HG02870 (cell line): ENCODE measurements at regions not wholly inside any gene's neighbourhood (a gene's known extent, or its start where the extent isn't known, plus 50 kb on each side); places are given as distances from the start of the nearest gene placed in this dataset.

Source experiments
- ATAC-seq: cut with Tn5 transposase; IDR thresholded peaks from one replicate; pipeline ENCODE4 v1.9.1; 2021; ENCODE audit warnings: mild to moderate bottlenecking, moderate library complexity; ENCODE audit not compliant: unreplicated experiment

- no peak for ATAC-seq
Observed at GRCh38 chr4:128366212-128366611, 78.6 kb upstream of the PGRMC2 start.

GRCh38 chr4:128364565-128364964 is 77.0 kb upstream of the PGRMC2 start:
- no peak for ATAC-seq

- ATAC-seq = no peak
Observed at GRCh38 chr4:128363966-128364365, 76.4 kb upstream of the PGRMC2 start.

- ATAC-seq = no peak
Observed at GRCh38 chr4:128362760-128363159, 75.1 kb upstream of the PGRMC2 start.

- no peak for ATAC-seq
Observed at GRCh38 chr4:128359422-128359821, 71.8 kb upstream of the PGRMC2 start.

- ATAC-seq = no peak
Observed at GRCh38 chr4:128358913-128359279, 71.3 kb upstream of the PGRMC2 start.

- no peak for ATAC-seq
Observed at GRCh38 chr4:128358231-128358912, 70.8 kb upstream of the PGRMC2 start.

- ATAC-seq = no peak
Observed at GRCh38 chr4:128357286-128357685, 69.7 kb upstream of the PGRMC2 start.

GRCh38 chr4:128355305-128355704 is 67.7 kb upstream of the PGRMC2 start:
- no peak for ATAC-seq

GRCh38 chr4:128354205-128354821 is 66.7 kb upstream of the PGRMC2 start:
- no peak for ATAC-seq

- ATAC-seq = no peak
Observed at GRCh38 chr4:128353791-128354190, 66.2 kb upstream of the PGRMC2 start.

GRCh38 chr4:128351502-128351901 is 63.9 kb upstream of the PGRMC2 start:
- ATAC-seq = no peak

- no peak for ATAC-seq
Observed at GRCh38 chr4:128350449-128351045, 62.9 kb upstream of the PGRMC2 start.

GRCh38 chr4:128349921-128350320 is 62.3 kb upstream of the PGRMC2 start:
- ATAC-seq = no peak

GRCh38 chr4:128347930-128348660 is 60.5 kb upstream of the PGRMC2 start:
- ATAC-seq = no peak

GRCh38 chr4:128347175-128347868 is 59.7 kb upstream of the PGRMC2 start:
- no peak for ATAC-seq

GRCh38 chr4:128346054-128346716 is 58.6 kb upstream of the PGRMC2 start:
- ATAC-seq = no peak

- no peak for ATAC-seq
Observed at GRCh38 chr4:128345650-128346049, 58.0 kb upstream of the PGRMC2 start.

GRCh38 chr4:128342762-128343161 is 55.1 kb upstream of the PGRMC2 start:
- ATAC-seq = no peak

- ATAC-seq = no peak
Observed at GRCh38 chr4:128341634-128342033, 54.0 kb upstream of the PGRMC2 start.
